ENCODE measurements at regions not wholly inside any gene's neighbourhood (a gene's known extent, or its start where the extent isn't known, plus 50 kb on each side); places are given as distances from the start of the nearest gene placed in this dataset.

DNA sequence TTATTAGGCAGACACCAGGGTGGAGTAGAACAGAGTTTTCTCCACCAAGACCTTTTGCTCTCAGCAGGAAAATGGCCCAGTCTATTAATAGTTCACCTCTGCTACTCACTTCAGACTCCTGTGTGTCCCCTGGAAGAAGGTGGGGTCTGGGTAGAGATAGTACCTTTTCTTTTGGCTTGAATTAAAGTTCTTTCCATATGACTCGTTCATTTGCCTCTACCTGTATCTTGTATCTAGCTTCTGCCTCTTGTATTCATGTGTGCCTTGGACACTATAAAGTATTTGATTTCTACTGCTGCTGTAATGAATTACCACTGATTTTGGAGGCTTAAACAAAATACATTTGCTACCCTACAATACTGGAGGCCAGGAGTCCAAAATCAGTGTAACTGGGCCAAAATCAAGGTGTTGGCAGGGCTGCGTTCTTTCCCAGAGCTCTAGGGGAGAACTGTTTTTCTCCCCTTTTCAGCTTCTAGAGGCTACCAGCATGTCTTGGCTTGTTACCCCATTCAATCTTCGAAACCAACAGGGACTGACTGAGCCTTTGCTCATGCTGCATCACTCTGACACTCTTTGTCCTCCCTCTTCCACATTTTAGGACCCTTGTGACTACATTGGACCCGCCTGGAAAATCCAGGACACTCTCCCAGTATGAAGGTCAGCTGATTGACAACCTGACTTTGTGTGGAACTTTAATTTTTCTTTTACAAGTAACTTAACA, 155.6 kb upstream of the PRSS58 start:
- DNase-seq (ENCODE audit: insufficient read length, low spot score) (no peak), FAIRE-seq (no peak)
- TF ChIP-seq POLR2AphosphoS5 (IDR thresholded peaks at IDR 0.05; ENCODE audit: low read depth, low read length) = no peak
- TF ChIP-seq POU2F2 (IDR thresholded peaks at IDR 0.05; ENCODE audit: low read depth, low read length) = no peak
- no peak for TF ChIP-seq PAX5 (IDR thresholded peaks at IDR 0.05; ENCODE audit: insufficient read depth, low read length, severe bottlenecking)
- TF ChIP-seq POLR2A (IDR thresholded peaks at IDR 0.05; ENCODE audit: low read depth, low read length) = no peak
- TF ChIP-seq SPI1 (IDR thresholded peaks at IDR 0.05; ENCODE audit: low read depth, low read length) = no peak
- no peak for TF ChIP-seq TAF1 (IDR thresholded peaks at IDR 0.05; ENCODE audit: low read depth, low read length)

DNA sequence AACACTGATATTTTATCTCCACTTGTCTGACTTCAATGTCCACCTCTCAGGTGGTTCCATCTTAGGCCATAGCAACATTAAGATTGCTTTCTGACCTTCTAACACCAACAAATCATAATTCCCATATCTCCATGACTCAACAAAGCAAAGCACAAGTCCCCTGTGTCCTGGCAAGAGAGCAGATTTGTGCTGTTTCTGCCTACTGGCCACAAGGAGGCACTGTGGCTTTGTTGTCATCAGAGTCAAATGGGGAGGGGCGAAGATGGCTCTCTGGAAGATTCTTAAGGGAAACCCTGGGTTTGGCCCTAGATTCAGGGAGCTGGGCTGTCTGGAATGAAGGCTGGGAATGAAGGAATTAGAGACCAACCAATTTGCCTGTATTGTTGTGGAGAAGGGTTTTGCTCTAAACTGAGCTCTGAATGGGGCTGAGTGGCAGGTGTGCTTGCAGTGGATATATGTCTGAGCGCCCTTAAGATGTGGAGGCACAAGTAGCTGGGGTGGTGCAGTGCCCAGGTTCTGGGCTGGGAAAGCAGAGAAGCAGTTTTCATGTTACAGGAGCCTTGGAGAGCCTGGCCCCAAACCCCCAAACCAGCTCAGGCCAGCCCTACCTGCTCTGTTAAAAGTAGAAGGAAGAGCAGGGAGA, 154.8 kb upstream of the PRSS58 start:
- no peak for TF ChIP-seq POLR2AphosphoS5 (IDR thresholded peaks at IDR 0.05; ENCODE audit: low read depth, low read length)
- TF ChIP-seq TAF1 (IDR thresholded peaks at IDR 0.05; ENCODE audit: low read depth, low read length) = no peak
- no peak for TF ChIP-seq POLR2A (IDR thresholded peaks at IDR 0.05; ENCODE audit: low read depth, low read length)
- TF ChIP-seq SPI1 (IDR thresholded peaks at IDR 0.05; ENCODE audit: low read depth, low read length) = no peak
- no peak for TF ChIP-seq PAX5 (IDR thresholded peaks at IDR 0.05; ENCODE audit: insufficient read depth, low read length, severe bottlenecking)
- no peak for TF ChIP-seq POU2F2 (IDR thresholded peaks at IDR 0.05; ENCODE audit: low read depth, low read length)
- FAIRE-seq = peak; percentile 51
- DNase-seq (ENCODE audit: insufficient read length, low spot score) = peak; percentile 27

DNA sequence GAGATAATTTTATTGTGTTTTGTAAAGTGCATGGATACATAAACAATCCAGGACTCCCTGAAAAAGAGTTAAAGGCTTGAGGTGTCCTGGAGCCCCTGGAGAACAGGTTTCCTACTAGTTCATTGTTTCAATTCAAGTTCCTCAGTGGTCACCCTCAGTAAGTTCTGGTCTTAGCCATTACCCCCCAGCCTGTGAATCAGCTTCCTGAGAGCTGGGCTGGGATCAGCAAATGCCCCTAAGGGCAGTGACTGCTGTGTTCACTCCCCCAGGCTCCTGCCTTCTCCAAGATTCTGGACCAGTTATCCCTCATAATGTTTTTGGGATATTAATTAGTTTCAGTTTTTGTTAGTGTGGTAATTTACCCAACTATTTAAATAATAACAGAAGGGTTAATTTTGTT, 151.6 kb upstream of the PRSS58 start:
- DNase-seq (ENCODE audit: insufficient read length, low spot score) (no peak), FAIRE-seq (no peak)
- TF ChIP-seq SPI1 (IDR thresholded peaks at IDR 0.05; ENCODE audit: low read depth, low read length) (no peak), TAF1 (IDR thresholded peaks at IDR 0.05; ENCODE audit: low read depth, low read length) (no peak), POLR2A (IDR thresholded peaks at IDR 0.05; ENCODE audit: low read depth, low read length) (no peak), POU2F2 (IDR thresholded peaks at IDR 0.05; ENCODE audit: low read depth, low read length) (no peak), PAX5 (IDR thresholded peaks at IDR 0.05; ENCODE audit: insufficient read depth, low read length, severe bottlenecking) (no peak), POLR2AphosphoS5 (IDR thresholded peaks at IDR 0.05; ENCODE audit: low read depth, low read length) (no peak)

DNA sequence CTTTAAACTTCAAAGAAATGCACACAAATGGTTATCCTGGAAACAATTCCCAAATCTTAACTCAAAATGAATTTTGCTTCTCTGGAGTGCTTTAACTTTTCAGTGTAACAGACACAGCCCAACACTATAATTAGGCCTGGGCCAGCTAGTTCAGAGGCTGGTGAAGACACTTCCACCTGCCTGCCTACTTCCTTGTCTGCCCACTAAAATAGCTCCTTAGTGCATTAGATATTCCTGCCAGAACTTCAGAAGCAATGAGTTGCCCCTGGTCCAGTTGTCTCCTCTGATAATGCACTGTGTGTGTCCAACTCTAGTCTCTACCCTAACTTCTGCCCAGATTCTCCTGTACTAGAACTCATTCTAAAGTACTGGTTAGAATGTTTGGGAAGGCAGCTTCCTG, 150.9 kb upstream of the PRSS58 start:
- FAIRE-seq (no peak), DNase-seq (ENCODE audit: insufficient read length, low spot score) (no peak)
- no peak for TF ChIP-seq TAF1 (IDR thresholded peaks at IDR 0.05; ENCODE audit: low read depth, low read length)
- no peak for TF ChIP-seq POLR2A (IDR thresholded peaks at IDR 0.05; ENCODE audit: low read depth, low read length)
- TF ChIP-seq PAX5 (IDR thresholded peaks at IDR 0.05; ENCODE audit: insufficient read depth, low read length, severe bottlenecking) = no peak
- no peak for TF ChIP-seq SPI1 (IDR thresholded peaks at IDR 0.05; ENCODE audit: low read depth, low read length)
- no peak for TF ChIP-seq POLR2AphosphoS5 (IDR thresholded peaks at IDR 0.05; ENCODE audit: low read depth, low read length)
- no peak for TF ChIP-seq POU2F2 (IDR thresholded peaks at IDR 0.05; ENCODE audit: low read depth, low read length)

DNA sequence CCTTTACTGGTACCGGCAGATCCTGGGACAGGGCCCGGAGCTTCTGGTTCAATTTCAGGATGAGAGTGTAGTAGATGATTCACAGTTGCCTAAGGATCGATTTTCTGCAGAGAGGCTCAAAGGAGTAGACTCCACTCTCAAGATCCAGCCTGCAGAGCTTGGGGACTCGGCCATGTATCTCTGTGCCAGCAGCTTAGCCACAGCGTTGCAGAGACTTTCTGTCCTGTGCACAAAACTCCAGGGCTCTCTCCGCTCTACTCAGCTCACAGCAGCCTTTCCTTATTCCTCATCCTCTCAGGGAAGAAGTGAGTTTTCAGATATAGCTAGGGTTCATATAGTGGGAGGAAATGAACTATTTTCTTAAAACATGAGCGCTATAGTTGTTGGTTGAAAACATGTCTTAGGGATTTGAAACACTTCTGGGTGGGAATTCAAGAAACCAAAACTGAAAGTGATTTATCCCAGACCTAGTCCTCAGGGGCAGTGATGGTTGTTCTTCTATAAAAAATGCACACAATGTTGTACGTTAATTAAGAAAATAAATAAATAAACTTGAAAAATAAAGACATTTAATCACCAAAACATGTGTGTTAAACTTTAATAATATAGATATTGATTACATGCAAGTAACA, 150.2 kb upstream of the PRSS58 start:
- TF ChIP-seq PAX5 (IDR thresholded peaks at IDR 0.05; ENCODE audit: insufficient read depth, low read length, severe bottlenecking) = no peak
- no peak for TF ChIP-seq SPI1 (IDR thresholded peaks at IDR 0.05; ENCODE audit: low read depth, low read length)
- no peak for TF ChIP-seq POU2F2 (IDR thresholded peaks at IDR 0.05; ENCODE audit: low read depth, low read length)
- no peak for TF ChIP-seq POLR2A (IDR thresholded peaks at IDR 0.05; ENCODE audit: low read depth, low read length)
- TF ChIP-seq TAF1 (IDR thresholded peaks at IDR 0.05; ENCODE audit: low read depth, low read length) = no peak
- TF ChIP-seq POLR2AphosphoS5 (IDR thresholded peaks at IDR 0.05; ENCODE audit: low read depth, low read length) = no peak
- DNase-seq (ENCODE audit: insufficient read length, low spot score) (no peak), FAIRE-seq (no peak)

DNA sequence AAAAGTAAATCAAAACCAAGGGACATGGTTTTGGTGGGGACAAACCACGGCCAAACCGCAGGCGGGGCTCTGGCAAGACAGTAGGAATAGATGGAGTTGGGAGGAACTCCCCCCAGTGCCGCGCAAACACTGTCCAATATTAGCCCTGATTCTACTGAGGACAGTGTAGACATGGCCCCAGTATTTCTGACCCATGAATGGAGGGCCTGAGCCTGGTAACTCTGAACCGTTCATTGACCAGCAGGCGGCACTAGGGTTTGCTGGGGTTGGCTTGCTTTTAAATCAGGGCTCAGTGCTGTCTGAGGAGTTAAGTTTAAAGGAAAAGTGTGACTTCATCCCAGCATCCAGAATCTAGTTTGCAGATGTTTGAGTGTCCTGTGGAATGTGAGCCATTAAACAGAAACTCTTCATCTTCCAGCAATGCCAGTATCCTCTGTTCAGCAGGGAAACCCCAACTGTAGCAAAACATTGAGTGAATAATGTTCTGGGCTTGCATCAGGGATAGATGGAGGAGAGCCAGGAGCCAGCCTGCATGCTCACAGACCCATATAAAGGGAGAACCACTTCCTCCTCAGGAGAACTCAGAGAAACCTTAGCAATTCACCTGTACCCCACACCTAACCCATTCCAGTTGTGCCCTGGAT, 147.4 kb upstream of the PRSS58 start:
- no peak for DNase-seq (ENCODE audit: insufficient read length, low spot score)
- no peak for FAIRE-seq
- TF ChIP-seq POU2F2 (IDR thresholded peaks at IDR 0.05; ENCODE audit: low read depth, low read length) = no peak
- no peak for TF ChIP-seq PAX5 (IDR thresholded peaks at IDR 0.05; ENCODE audit: insufficient read depth, low read length, severe bottlenecking)
- TF ChIP-seq SPI1 (IDR thresholded peaks at IDR 0.05; ENCODE audit: low read depth, low read length) = no peak
- no peak for TF ChIP-seq POLR2AphosphoS5 (IDR thresholded peaks at IDR 0.05; ENCODE audit: low read depth, low read length)
- TF ChIP-seq TAF1 (IDR thresholded peaks at IDR 0.05; ENCODE audit: low read depth, low read length) = no peak
- no peak for TF ChIP-seq POLR2A (IDR thresholded peaks at IDR 0.05; ENCODE audit: low read depth, low read length)

DNA sequence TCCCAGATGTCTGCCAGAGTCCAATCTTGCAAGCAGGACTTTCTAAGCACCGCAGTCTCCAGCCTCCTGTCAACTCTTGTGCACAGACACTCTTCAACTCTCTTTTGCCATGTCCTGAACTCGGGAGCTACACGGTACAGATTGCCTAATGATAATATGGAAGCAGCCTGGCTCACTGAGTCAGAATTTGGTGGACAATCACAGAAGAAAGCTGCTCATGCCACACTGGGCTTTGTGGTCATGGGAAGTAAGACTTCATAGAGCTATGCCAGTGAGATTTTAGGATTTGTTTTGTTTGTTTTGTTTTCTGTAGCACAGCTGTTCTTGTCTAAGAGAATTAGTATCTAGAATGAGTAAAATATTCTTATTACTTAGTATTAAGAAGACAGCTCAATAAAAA, 144.1 kb upstream of the PRSS58 start:
- no peak for DNase-seq (ENCODE audit: insufficient read length, low spot score)
- no peak for FAIRE-seq
- TF ChIP-seq PAX5 (IDR thresholded peaks at IDR 0.05; ENCODE audit: insufficient read depth, low read length, severe bottlenecking) (no peak), SPI1 (IDR thresholded peaks at IDR 0.05; ENCODE audit: low read depth, low read length) (no peak), POLR2A (IDR thresholded peaks at IDR 0.05; ENCODE audit: low read depth, low read length) (no peak), TAF1 (IDR thresholded peaks at IDR 0.05; ENCODE audit: low read depth, low read length) (no peak), POU2F2 (IDR thresholded peaks at IDR 0.05; ENCODE audit: low read depth, low read length) (no peak), POLR2AphosphoS5 (IDR thresholded peaks at IDR 0.05; ENCODE audit: low read depth, low read length) (no peak)

DNA sequence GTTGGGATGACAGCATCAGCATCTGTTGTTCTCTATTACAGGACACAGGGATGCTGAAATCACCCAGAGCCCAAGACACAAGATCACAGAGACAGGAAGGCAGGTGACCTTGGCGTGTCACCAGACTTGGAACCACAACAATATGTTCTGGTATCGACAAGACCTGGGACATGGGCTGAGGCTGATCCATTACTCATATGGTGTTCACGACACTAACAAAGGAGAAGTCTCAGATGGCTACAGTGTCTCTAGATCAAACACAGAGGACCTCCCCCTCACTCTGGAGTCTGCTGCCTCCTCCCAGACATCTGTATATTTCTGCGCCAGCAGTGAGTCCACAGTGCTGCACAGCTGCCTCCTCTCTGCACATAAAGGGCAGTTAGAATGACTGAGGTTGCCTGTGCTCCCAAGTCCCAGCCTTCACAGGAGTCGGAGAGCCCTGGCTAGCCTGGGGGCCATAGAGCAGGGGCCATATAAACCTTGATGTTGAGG, 142.2 kb upstream of the PRSS58 start:
- DNase-seq (ENCODE audit: insufficient read length, low spot score) (no peak), FAIRE-seq (no peak)
- TF ChIP-seq POLR2A (IDR thresholded peaks at IDR 0.05; ENCODE audit: low read depth, low read length) (no peak), POU2F2 (IDR thresholded peaks at IDR 0.05; ENCODE audit: low read depth, low read length) (no peak), SPI1 (IDR thresholded peaks at IDR 0.05; ENCODE audit: low read depth, low read length) (no peak), PAX5 (IDR thresholded peaks at IDR 0.05; ENCODE audit: insufficient read depth, low read length, severe bottlenecking) (no peak), TAF1 (IDR thresholded peaks at IDR 0.05; ENCODE audit: low read depth, low read length) (no peak), POLR2AphosphoS5 (IDR thresholded peaks at IDR 0.05; ENCODE audit: low read depth, low read length) (no peak)
